ENCODE measurements at regions not wholly inside any gene's neighbourhood (a gene's known extent, or its start where the extent isn't known, plus 50 kb on each side); places are given as distances from the start of the nearest gene placed in this dataset.

GRCh38 chr6:11828262-11828870 lies 49.8 kb upstream of the ADTRP start:
- intact Hi-C loops (cut with DNase I), result no loop called here

More at GRCh38 chr6:11828262-11828870, 49.8 kb upstream of the ADTRP start:
- Histone ChIP-seq H3K27ac (no peak overlapping the region), H3K36me3 (no peaks in the 10 kb centered on the region), H3K9me3 (no peaks in the 10 kb centered on the region), H3K27me3 (no peaks in the 10 kb centered on the region), H3K4me3 (no peak overlapping the region), H3K4me1 (no peaks in the 10 kb centered on the region)
- no peak for DNase-seq (ENCODE audit: low spot score in 2 of 2)
- no peak for TF ChIP-seq CTCF (IDR thresholded peaks at IDR 0.05)

Data from ascending aorta (tissue), 2 donors.